Transverse colon (tissue), 3 donors: ENCODE measurements at regions not wholly inside any gene's neighbourhood (a gene's known extent, or its start where the extent isn't known, plus 50 kb on each side); places are given as distances from the start of the nearest gene placed in this dataset.

Experiments
- POLR2A ChIP-seq: fragments of 450-650 bp; IDR thresholded peaks from one replicate; pipeline ENCODE4 v1.6.1; 2016; ENCODE audit warnings: antibody characterized with exemption, mild to moderate bottlenecking, moderate library complexity
- TF ChIP-seq, protein P1 (sequence below), 5 experiments: fragments of 200-600 bp in 3 of 5; fragments of 450-650 bp in 2 of 5; sonication (generic) in 3 of 5; IDR thresholded peaks; 1 replicate in 2 of 5; 2 replicates in 3 of 5; pipeline ENCODE4 v1.5.1; 2016 to 2017; ENCODE audit warnings: antibody characterized with exemption in 5 of 5, inconsistent platforms in 3 of 5, mild to moderate bottlenecking in 2 of 5, moderate library complexity in 1 of 5

DNA sequence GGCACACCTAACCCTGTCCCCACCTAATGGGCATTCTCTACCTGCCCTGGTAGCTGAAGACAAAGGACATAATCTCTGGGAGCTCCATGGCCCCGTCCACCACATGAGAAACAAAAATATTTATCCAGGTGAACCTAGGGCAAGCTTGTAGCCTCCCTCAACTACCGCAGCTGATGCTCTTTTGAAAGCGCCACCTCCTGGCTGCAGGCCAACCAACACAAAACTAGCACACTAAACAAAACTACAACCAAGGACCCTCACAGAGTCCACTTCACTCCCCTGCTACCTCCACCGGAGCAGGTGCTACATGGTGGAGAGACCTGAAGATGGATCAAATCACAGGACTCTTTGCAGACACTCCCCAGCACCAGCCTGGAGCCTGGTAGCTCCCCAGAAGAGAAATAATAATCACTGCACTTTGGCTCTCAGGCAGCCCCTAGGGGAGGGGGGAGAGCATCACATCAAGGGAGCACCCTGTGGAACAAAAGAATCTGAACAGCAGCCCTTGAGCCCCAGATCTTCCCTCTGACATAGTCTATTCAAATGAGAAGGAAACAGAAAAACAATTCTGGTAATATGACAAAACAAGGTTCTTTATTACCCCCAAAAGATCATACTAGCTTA lies 111.3 kb upstream of the ATP8A1 start:
- TF ChIP-seq, protein P1, sequence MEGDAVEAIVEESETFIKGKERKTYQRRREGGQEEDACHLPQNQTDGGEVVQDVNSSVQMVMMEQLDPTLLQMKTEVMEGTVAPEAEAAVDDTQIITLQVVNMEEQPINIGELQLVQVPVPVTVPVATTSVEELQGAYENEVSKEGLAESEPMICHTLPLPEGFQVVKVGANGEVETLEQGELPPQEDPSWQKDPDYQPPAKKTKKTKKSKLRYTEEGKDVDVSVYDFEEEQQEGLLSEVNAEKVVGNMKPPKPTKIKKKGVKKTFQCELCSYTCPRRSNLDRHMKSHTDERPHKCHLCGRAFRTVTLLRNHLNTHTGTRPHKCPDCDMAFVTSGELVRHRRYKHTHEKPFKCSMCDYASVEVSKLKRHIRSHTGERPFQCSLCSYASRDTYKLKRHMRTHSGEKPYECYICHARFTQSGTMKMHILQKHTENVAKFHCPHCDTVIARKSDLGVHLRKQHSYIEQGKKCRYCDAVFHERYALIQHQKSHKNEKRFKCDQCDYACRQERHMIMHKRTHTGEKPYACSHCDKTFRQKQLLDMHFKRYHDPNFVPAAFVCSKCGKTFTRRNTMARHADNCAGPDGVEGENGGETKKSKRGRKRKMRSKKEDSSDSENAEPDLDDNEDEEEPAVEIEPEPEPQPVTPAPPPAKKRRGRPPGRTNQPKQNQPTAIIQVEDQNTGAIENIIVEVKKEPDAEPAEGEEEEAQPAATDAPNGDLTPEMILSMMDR (IDR thresholded peaks at IDR 0.05), result no peak
- TF ChIP-seq POLR2A, result no peak
